Activated CD4-positive, alpha-beta T cell treated with anti-CD3 and anti-CD28 coated beads, Interleukin-2, amount 50 U/mL, for 1 hour (primary cell): ENCODE measurements at regions not wholly inside any gene's neighbourhood (a gene's known extent, or its start where the extent isn't known, plus 50 kb on each side); places are given as distances from the start of the nearest gene placed in this dataset.
A peak's percentile ranks its signal among the peaks of the same experiment; 100 is the strongest.
"Not testable (repeated sequence)": the region's sequence is repeated elsewhere in the genome, so short reads cannot be mapped to it uniquely, and the experiment has no call there.

Source experiments
- DNase-seq: peaks from one replicate; pipeline ENCODE4 v3.0.0-alpha.2; 2020

- no peak for DNase-seq
Measured at GRCh38 chr1:244301595-244302130, 150.0 kb downstream of the ADSS2 start.

GRCh38 chr1:244302876-244303609 lies 148.7 kb downstream of the ADSS2 start:
- no peak for DNase-seq

- DNase-seq, result no peak
Measured at GRCh38 chr1:244303610-244303969, 148.1 kb downstream of the ADSS2 start.

GRCh38 chr1:244304156-244304555 lies 147.6 kb downstream of the ADSS2 start:
- DNase-seq, result no peak

GRCh38 chr1:244304656-244305055 lies 147.1 kb downstream of the ADSS2 start:
- DNase-seq, result no peak

- no peak for DNase-seq
Measured at GRCh38 chr1:244305776-244306341, 145.8 kb downstream of the ADSS2 start.

GRCh38 chr1:244306544-244306943 lies 145.2 kb downstream of the ADSS2 start:
- DNase-seq, result no peak

GRCh38 chr1:244309191-244309590 lies 142.5 kb downstream of the ADSS2 start:
- not testable (repeated sequence) for DNase-seq

- no peak for DNase-seq
Measured at GRCh38 chr1:244311784-244312532, 139.8 kb downstream of the ADSS2 start.

GRCh38 chr1:244313346-244313745 lies 138.4 kb downstream of the ADSS2 start:
- no peak for DNase-seq

- no peak for DNase-seq
Measured at GRCh38 chr1:244314921-244315559, 136.7 kb downstream of the ADSS2 start.

- no peak for DNase-seq
Measured at GRCh38 chr1:244315996-244316395, 135.7 kb downstream of the ADSS2 start.

- DNase-seq, result no peak
Measured at GRCh38 chr1:244316407-244316806, 135.3 kb downstream of the ADSS2 start.

- no peak for DNase-seq
Measured at GRCh38 chr1:244316986-244317655, 134.6 kb downstream of the ADSS2 start.

GRCh38 chr1:244318078-244318477 lies 133.6 kb downstream of the ADSS2 start:
- no peak for DNase-seq

- no peak for DNase-seq
Measured at GRCh38 chr1:244318512-244318911, 133.2 kb downstream of the ADSS2 start.

GRCh38 chr1:244319283-244320132 lies 132.2 kb downstream of the ADSS2 start:
- peak; percentile 12 for DNase-seq

GRCh38 chr1:244322181-244322580 lies 129.5 kb downstream of the ADSS2 start:
- DNase-seq, result no peak

GRCh38 chr1:244322791-244323521 lies 128.8 kb downstream of the ADSS2 start:
- DNase-seq, result no peak

- no peak for DNase-seq
Measured at GRCh38 chr1:244324176-244324883, 127.4 kb downstream of the ADSS2 start.
